ENCODE measurements at regions not wholly inside any gene's neighbourhood (a gene's known extent, or its start where the extent isn't known, plus 50 kb on each side); places are given as distances from the start of the nearest gene placed in this dataset.
"Not testable (repeated sequence)": the region's sequence is repeated elsewhere in the genome, so short reads cannot be mapped to it uniquely, and the experiment has no call there.

DNA sequence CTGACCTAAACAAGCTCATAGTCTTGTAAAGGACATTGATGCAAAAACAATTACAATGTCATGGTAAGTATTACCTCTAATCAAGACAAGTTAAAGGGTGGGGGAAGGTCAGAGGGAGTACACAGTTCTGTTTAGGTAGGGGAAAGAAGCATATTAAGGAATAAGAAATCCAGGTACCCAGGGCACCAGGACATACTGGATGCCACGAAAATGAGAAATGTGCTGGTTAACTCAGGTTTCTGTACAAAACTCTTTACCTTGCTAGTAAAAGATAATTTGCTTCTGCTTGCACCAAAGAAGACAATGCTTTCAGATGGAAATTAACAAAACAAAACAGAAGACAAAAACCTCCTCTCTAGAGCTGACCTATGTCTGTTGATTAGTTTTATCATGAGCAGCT is 70.7 kb upstream of the MED13 start:
- no peak overlapping the region for H3K4me3 ChIP-seq (ENCODE audit: low read depth, low read length)
- DNase-seq (ENCODE audit: low read depth): no peak
- H3K36me3 ChIP-seq (ENCODE audit: control insufficient read depth, insufficient read depth, low read length): no peaks in the 10 kb centered on the region
- peaks cover 23% of the 10 kb centered on the region for H3K27me3 ChIP-seq (ENCODE audit: control insufficient read depth, insufficient read depth, low read length)
- TF ChIP-seq, protein P1, sequence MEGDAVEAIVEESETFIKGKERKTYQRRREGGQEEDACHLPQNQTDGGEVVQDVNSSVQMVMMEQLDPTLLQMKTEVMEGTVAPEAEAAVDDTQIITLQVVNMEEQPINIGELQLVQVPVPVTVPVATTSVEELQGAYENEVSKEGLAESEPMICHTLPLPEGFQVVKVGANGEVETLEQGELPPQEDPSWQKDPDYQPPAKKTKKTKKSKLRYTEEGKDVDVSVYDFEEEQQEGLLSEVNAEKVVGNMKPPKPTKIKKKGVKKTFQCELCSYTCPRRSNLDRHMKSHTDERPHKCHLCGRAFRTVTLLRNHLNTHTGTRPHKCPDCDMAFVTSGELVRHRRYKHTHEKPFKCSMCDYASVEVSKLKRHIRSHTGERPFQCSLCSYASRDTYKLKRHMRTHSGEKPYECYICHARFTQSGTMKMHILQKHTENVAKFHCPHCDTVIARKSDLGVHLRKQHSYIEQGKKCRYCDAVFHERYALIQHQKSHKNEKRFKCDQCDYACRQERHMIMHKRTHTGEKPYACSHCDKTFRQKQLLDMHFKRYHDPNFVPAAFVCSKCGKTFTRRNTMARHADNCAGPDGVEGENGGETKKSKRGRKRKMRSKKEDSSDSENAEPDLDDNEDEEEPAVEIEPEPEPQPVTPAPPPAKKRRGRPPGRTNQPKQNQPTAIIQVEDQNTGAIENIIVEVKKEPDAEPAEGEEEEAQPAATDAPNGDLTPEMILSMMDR (IDR thresholded peaks at IDR 0.05; ENCODE audit: insufficient read depth, low read length, poor library complexity, severe bottlenecking): no peak

DNA sequence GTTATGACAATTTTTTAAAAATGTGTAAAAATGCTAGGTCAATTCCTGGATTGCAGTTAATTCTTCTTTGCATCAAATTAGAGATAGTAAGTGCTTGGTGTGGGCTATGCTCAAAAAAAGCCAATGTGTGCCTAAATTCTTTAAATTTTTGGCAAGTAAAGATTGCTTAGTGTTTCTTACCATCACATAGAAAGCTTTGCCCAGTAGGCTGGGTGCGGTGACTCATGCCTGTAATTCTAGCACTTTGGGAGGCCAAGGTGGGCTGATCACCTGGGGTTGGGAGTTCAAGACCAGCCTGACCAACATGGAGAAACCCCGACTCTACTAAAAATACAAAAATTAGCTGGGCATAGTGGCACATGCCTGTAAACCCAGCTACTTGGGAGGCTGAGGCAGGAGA is 70.0 kb upstream of the MED13 start:
- peaks cover 23% of the 10 kb centered on the region for H3K27me3 ChIP-seq (ENCODE audit: control insufficient read depth, insufficient read depth, low read length)
- DNase-seq (ENCODE audit: low read depth); H3K4me3 ChIP-seq (ENCODE audit: low read depth, low read length); H3K36me3 ChIP-seq (ENCODE audit: control insufficient read depth, insufficient read depth, low read length): not testable (repeated sequence)

DNA sequence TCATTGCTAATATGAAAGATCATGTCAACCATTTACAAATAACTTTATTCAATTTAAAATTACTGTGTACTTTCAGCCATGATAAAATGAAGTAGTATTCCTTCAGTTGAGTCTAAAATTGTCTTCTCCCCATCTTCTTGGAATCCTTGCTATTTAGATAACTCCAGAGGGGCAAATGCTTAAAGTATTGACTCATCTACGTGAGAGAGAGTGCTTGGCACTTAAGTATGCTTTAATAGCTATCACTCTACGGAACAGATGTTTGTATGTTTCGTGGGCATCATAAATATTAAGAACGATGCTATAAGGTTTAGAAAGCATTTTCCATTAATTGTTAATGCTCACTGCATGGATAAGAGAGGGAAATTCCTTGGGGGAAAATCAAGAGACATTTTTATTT is 69.3 kb upstream of the MED13 start:
- Histone ChIP-seq H3K4me3 (ENCODE audit: low read depth, low read length) (no peak overlapping the region), H3K27me3 (ENCODE audit: control insufficient read depth, insufficient read depth, low read length) (peaks cover 23% of the 10 kb centered on the region), H3K36me3 (ENCODE audit: control insufficient read depth, insufficient read depth, low read length) (no peaks in the 10 kb centered on the region)
- TF ChIP-seq, protein P1 (IDR thresholded peaks at IDR 0.05; ENCODE audit: insufficient read depth, low read length, poor library complexity, severe bottlenecking): no peak
- DNase-seq (ENCODE audit: low read depth): no peak

DNA sequence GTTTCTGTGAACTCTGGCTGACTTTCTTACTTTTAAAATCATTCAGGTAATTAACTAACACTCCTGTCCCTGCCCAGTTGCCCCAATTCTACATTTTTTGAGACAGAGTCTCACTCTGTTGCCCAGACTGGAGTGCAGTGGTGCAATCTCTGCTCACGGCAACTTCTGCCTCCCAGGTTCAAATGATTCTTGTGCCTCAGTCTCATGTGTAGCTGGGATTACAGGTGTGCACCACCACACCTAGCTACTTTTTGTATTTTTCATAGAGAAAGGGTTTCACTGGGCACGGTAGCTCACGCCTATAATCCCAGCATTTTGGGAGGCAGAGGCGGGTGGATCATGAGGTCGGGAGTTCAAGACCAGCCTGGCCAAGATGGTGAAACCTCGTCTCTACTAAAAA is 66.2 kb upstream of the MED13 start:
- H3K36me3 ChIP-seq (ENCODE audit: control insufficient read depth, insufficient read depth, low read length); H3K27me3 ChIP-seq (ENCODE audit: control insufficient read depth, insufficient read depth, low read length); H3K4me3 ChIP-seq (ENCODE audit: low read depth, low read length); DNase-seq (ENCODE audit: low read depth): not testable (repeated sequence)

DNA sequence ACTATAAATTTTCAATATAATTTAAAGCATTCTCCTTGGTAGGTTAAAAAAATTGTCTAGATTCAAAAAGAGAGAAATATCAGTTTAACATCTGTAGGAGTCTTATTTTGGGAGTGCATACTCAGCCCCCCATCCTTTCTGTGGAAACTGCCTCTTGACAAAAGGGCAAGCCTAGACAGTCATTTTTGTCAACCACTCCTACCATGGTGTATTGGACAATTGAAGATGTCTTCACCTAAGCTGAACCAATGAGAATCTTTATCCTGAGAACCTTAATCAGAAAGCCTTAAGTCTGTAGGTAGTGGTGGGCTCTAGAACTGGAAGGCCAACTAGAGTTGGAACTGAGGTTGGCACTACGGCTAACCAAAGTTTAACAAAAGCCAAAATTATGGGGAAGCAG is 65.7 kb upstream of the MED13 start:
- H3K27me3 ChIP-seq (ENCODE audit: control insufficient read depth, insufficient read depth, low read length): no peaks in the 10 kb centered on the region
- H3K36me3 ChIP-seq (ENCODE audit: control insufficient read depth, insufficient read depth, low read length): no peaks in the 10 kb centered on the region
- no peak overlapping the region for H3K4me3 ChIP-seq (ENCODE audit: low read depth, low read length)
- DNase-seq (ENCODE audit: low read depth): no peak
- TF ChIP-seq, protein P1 (IDR thresholded peaks at IDR 0.05; ENCODE audit: insufficient read depth, low read length, poor library complexity, severe bottlenecking): no peak

DNA sequence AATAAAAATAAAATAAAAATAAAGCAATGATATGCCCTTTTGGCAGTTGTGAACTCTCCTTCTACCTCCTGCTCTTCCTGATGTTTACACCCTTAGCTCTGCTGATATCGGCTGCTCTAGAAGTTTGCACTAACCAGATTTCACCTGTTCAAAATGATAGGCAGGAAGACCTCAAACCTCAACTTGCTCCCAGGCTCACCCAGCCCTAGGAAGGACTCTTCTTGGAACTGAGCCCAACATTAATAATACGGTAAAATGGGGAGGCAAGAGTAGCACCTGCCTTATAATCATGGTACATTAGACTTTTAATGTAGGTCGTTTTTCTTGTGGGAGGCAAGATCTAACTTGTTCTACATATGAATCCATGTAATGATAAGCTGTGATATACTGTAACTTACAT is 61.2 kb upstream of the MED13 start:
- no peak overlapping the region for H3K4me3 ChIP-seq (ENCODE audit: low read depth, low read length)

DNA sequence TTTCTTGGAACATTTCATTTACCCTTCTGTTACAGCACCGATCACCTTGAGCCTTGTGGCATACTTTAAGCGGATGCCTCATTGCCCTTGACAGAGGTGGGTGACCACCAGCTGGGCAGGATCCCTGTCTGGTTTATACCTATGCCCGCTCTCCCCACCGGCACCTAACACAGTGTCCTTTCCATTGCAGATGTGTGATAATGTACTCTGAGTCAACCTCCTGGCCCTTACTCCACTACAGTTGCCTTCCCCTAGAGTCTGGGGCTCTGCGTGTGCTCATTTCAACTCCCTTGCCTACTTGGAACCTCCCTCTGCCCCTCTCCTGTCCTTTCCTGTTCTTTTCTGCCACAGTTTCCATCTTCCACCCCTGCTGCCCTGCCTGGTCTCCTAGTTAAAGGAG is 60.2 kb upstream of the MED13 start:
- Histone ChIP-seq H3K27me3 (ENCODE audit: control insufficient read depth, insufficient read depth, low read length) (no peaks in the 10 kb centered on the region), H3K36me3 (ENCODE audit: control insufficient read depth, insufficient read depth, low read length) (no peaks in the 10 kb centered on the region), H3K4me3 (ENCODE audit: low read depth, low read length) (no peak overlapping the region)
- TF ChIP-seq, protein P1 (IDR thresholded peaks at IDR 0.05; ENCODE audit: insufficient read depth, low read length, poor library complexity, severe bottlenecking): no peak
- no peak for DNase-seq (ENCODE audit: low read depth)

More for the DNA sequence above, 61.2 kb upstream of the MED13 start:
- Histone ChIP-seq H3K27me3 (ENCODE audit: control insufficient read depth, insufficient read depth, low read length) (no peaks in the 10 kb centered on the region), H3K36me3 (ENCODE audit: control insufficient read depth, insufficient read depth, low read length) (no peaks in the 10 kb centered on the region)
- TF ChIP-seq, protein P1 (IDR thresholded peaks at IDR 0.05; ENCODE audit: insufficient read depth, low read length, poor library complexity, severe bottlenecking): no peak
- DNase-seq (ENCODE audit: low read depth): no peak

Measured in kidney epithelial cell (primary cell).